Fibroblast of skin of left biceps (primary cell): ENCODE measurements at regions not wholly inside any gene's neighbourhood (a gene's known extent, or its start where the extent isn't known, plus 50 kb on each side); places are given as distances from the start of the nearest gene placed in this dataset.

Source experiments
- DNase-seq, 2 experiments: peaks; one replicate each; pipeline ENCODE4 v3.0.0-alpha.2; 2013; ENCODE audit warnings: low read depth in 2 of 2

DNA sequence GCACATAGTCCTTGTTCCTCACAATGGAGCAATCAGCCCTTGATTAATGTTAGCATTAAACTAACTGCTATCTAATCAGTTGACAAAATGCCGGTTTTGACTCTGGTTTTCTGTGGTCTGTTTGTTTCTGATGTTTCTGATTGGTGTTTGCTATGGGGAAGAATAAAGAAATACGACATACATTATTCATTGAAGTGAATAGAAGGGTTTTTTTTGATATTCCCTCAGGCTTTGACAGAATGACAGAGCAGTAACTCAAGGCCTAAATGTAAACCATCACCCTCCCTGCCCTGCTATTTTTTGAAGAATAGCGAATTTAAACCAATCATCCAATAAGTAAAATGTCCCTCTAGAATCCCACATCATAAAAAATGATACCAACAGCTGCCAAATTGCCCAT is 65.5 kb upstream of the HS3ST1 start:
- no peak for DNase-seq

GRCh38 chr4:11489453-11490083 is 60.9 kb upstream of the HS3ST1 start:
- DNase-seq, result no peak

- DNase-seq, result no peak
Measured at GRCh38 chr4:11488657-11489452, 60.2 kb upstream of the HS3ST1 start.

DNA sequence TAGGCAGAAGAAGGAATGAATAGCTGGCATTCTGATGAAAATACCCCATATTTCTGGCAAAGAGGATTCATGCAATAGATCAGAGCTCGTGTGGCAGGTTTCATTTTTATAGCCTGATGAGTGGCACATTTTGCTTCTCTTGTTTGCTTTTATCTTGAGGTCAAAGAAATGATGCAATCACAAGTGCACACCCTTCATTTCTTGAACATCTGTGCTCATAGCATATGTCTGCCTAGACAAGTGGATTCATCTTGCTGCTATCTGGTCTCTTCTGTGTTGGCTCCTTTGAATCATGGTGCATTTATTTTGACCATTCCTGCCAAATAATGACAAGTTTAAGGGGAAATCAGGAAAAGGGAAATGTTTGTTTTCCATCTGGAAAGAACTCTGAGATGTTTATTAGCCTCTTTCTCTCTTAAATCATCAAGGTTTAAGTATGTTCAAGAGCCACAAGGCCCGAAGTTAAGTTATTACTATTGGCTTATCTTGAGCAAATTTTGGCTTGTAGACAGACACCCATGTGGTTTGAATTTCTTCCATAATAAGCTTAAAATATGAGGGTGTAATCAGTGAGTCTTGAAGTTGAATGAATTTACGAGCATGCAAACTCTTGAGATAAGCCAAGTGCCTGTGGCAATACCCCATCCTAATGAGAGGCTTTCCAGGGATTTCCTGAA is 59.3 kb upstream of the HS3ST1 start:
- peak in 1 of 2 experiments; percentile 5 for DNase-seq

DNA sequence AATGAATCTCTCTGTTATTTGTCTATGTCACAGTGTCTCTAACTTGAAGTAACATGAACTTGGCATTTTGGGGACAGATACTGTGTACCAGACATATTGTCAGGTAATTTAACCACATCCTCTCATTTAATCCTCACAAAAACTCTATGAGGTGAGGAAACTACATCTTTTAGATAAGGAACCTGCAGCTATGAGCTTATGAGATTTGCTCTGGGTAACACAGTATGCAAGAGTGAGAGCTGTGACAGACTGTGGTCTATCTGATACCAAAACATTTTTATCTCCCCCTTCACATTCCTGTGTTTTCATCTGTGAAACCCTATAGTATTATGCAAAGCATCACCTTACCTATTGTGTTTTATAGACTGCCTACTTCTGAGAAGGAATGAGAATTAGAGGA is 58.4 kb upstream of the HS3ST1 start:
- no peak for DNase-seq

DNA sequence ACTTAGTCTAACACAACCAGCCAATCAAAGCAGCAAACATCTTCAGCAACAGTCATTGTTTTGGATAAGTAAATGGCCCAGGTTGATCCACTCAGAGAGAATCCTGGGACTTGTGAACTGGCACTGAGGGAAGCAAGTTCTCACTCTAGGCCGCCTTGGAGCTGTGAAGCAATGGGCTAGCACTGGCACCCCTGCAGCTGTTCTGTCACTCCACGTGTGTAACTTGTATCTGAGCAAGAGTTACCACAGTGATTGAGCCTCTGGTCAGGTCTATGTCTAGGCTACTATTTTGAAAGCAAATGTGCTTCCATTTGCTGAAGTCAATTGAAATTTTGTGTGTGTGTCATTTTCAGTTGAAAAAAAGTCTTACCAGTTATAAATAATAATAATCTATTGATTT is 57.2 kb upstream of the HS3ST1 start:
- no peak for DNase-seq

- no peak for DNase-seq
Measured at GRCh38 chr4:11484531-11484930, 55.8 kb upstream of the HS3ST1 start.

DNA sequence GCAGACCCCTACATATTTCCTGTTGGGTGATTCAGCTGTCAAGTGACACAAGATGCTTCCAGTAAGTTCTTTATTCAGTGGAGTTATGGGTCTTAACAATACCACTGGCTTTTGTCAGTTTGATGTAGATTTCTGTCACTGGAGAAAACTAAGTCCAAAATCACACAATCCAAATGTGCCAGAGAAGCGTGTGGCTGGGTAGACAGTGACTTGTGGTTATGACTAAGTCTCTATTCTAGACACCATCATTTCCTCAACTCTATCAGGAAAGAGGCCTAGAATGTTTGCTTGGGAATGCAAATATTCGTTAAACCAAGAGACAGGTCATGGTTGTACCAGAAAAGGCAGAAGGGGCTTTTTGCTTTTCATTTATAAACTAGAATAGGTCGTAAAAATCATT is 54.4 kb upstream of the HS3ST1 start:
- no peak for DNase-seq

- no peak for DNase-seq
Measured at GRCh38 chr4:11480683-11481082, 52.0 kb upstream of the HS3ST1 start.
